ENCODE measurements at regions not wholly inside any gene's neighbourhood (a gene's known extent, or its start where the extent isn't known, plus 50 kb on each side); places are given as distances from the start of the nearest gene placed in this dataset.

GRCh38 chr14:101123618-101124510 is 220.3 kb upstream of the RTL1 start:
- peak; percentile 16 for DNase-seq

- no peak for DNase-seq
These were observed 221.3 kb upstream of the RTL1 start for GRCh38 chr14:101124815-101125214.

GRCh38 chr14:101125313-101125712 is 221.8 kb upstream of the RTL1 start:
- DNase-seq, result no peak

- peak; percentile 38 for DNase-seq
These were observed 222.5 kb upstream of the RTL1 start for GRCh38 chr14:101125719-101126651.

- DNase-seq, result no peak
These were observed 223.2 kb upstream of the RTL1 start for GRCh38 chr14:101126731-101127130.

GRCh38 chr14:101127224-101127623 is 223.7 kb upstream of the RTL1 start:
- no peak for DNase-seq

- peak; percentile 15 for DNase-seq
These were observed 225.2 kb upstream of the RTL1 start for GRCh38 chr14:101128478-101129321.

GRCh38 chr14:101129521-101130167 is 226.1 kb upstream of the RTL1 start:
- DNase-seq, result peak; percentile 29

GRCh38 chr14:101130861-101131260 is 227.3 kb upstream of the RTL1 start:
- DNase-seq, result peak; percentile 17

- no peak for DNase-seq
These were observed 228.0 kb upstream of the RTL1 start for GRCh38 chr14:101131451-101131916.

GRCh38 chr14:101132051-101132571 is 228.6 kb upstream of the RTL1 start:
- no peak for DNase-seq

GRCh38 chr14:101132588-101132987 is 229.1 kb upstream of the RTL1 start:
- peak; percentile 17 for DNase-seq

- no peak for DNase-seq
These were observed 229.5 kb upstream of the RTL1 start for GRCh38 chr14:101133068-101133467.

GRCh38 chr14:101134161-101134631 is 230.7 kb upstream of the RTL1 start:
- DNase-seq, result no peak

- no peak for DNase-seq
These were observed 231.4 kb upstream of the RTL1 start for GRCh38 chr14:101134851-101135433.

- no peak for DNase-seq
These were observed 232.5 kb upstream of the RTL1 start for GRCh38 chr14:101135796-101136742.

GRCh38 chr14:101137234-101137633 is 233.7 kb upstream of the RTL1 start:
- DNase-seq, result no peak

- DNase-seq, result no peak
These were observed 244.3 kb upstream of the RTL1 start for GRCh38 chr14:101147848-101148247.

GRCh38 chr14:101150039-101150610 is 246.6 kb upstream of the RTL1 start:
- no peak for DNase-seq

All from left hindlimb (tissue), 1 donor.